A673 (cell line): ENCODE measurements at regions not wholly inside any gene's neighbourhood (a gene's known extent, or its start where the extent isn't known, plus 50 kb on each side); places are given as distances from the start of the nearest gene placed in this dataset.

Source experiments
- BruUV-seq: library from RNA; stranded (reverse); fragments of 400-500 nt; replicated peaks from 2 replicates; lab custom pipeline; 2021; lab: Mats Ljungman, UMichigan
- CTCF ChIA-PET: fragments of 300-600 bp; sonication (Branson Sonifier 250); formaldehyde crosslinking; loops from one replicate; lab custom pipeline; 2022; ENCODE audit warnings: antibody characterized with exemption; lab: Charles Lee
- POLR2A ChIA-PET: fragments of 300-600 bp; sonication (Branson Sonifier 250); formaldehyde crosslinking; loops from one replicate; lab custom pipeline; 2022; ENCODE audit warnings: antibody characterized with exemption; ENCODE audit not compliant: low non-redundant PET; lab: Charles Lee
- DNase-seq: peaks from one replicate; pipeline ENCODE4 v3.0.0-alpha.2; 2015; ENCODE audit warnings: low spot score
- H3K27ac ChIP-seq: fragments of 200-600 bp; sonication (generic); 2 replicates; pipeline ENCODE4 v1.5.1; 2016; ENCODE audit warnings: mixed run types, low read depth, mild to moderate bottlenecking, mixed read lengths, antibody characterized with exemption, low read length; ENCODE audit not compliant: poor library complexity, severe bottlenecking
- H3K27me3 ChIP-seq: fragments of 200-600 bp; sonication (generic); replicated peaks from 2 replicates; pipeline ENCODE4 v1.6.1; 2017; ENCODE audit warnings: mixed run types, low read depth, mild to moderate bottlenecking, mixed read lengths, antibody characterized with exemption, low read length; ENCODE audit not compliant: insufficient read depth, poor library complexity
- H3K36me3 ChIP-seq: fragments of 200-600 bp; sonication (generic); 2 replicates; pipeline ENCODE4 v1.6.1; 2016; ENCODE audit warnings: mixed run types, mild to moderate bottlenecking, mixed read lengths, antibody characterized with exemption, low read length; ENCODE audit not compliant: insufficient read depth, poor library complexity, severe bottlenecking
- H3K4me1 ChIP-seq: fragments of 200-600 bp; sonication (generic); 2 replicates; pipeline ENCODE4 v1.6.1; 2017; ENCODE audit warnings: mixed run types, mild to moderate bottlenecking, mixed read lengths, antibody characterized with exemption, low read length; ENCODE audit not compliant: insufficient read depth, poor library complexity, severe bottlenecking
- H3K4me3 ChIP-seq: fragments of 200-600 bp; sonication (generic); 2 replicates; pipeline ENCODE4 v1.5.1; 2016; ENCODE audit warnings: low read depth, mixed run types, mild to moderate bottlenecking, mixed read lengths, low read length; ENCODE audit not compliant: poor library complexity, severe bottlenecking
- H3K9me3 ChIP-seq: fragments of 200-600 bp; sonication (generic); 2 replicates; pipeline ENCODE4 v1.6.1; 2016; ENCODE audit warnings: mixed run types, low read depth, mild to moderate bottlenecking, mixed read lengths, antibody characterized with exemption, low read length; ENCODE audit not compliant: poor library complexity, severe bottlenecking
- EZH2 ChIP-seq: fragments of 200-600 bp; sonication (generic); IDR thresholded peaks from 2 replicates; pipeline ENCODE4 v1.6.1; 2017; ENCODE audit warnings: borderline replicate concordance, low read depth, mild to moderate bottlenecking, mixed read lengths, antibody characterized with exemption, low read length; ENCODE audit not compliant: poor library complexity, severe bottlenecking
- intact Hi-C: fragments of 100-400 bp; cut with micrococcal nuclease; formaldehyde crosslinking; loops from one replicate; pipeline ENCODE4 v1.10.0; 2022; ENCODE audit not compliant: unreplicated experiment
- TF ChIP-seq, protein P1 (sequence below): fragments of 300-800, 200-600 bp; sonication (generic); conservative IDR thresholded peaks from 2 replicates; pipeline ENCODE4 v1.5.1; 2017; ENCODE audit warnings: low read depth, mild to moderate bottlenecking, antibody characterized with exemption, low read length, moderate library complexity, mixed read lengths

DNA sequence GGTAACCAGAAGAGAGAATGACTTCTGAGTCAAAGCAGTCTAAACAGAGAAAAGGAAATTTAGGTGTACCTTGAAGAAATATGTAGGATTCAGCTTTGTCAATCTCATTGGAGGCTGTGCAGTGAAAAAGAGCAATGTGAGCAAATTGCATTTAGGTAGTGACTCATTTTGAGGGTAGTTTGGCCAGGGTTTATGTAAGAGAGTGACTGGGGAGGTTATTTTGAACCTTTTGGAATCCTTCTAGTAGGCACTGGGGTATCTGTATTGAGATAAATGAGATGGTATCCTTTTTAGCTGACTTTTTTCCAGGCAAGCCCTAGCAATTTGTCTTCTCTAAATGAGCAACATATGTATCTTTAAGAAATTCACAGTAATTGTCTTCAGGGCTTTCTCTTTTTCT lies 95.9 kb downstream of the DISP1 start:
- CTCF ChIA-PET, result no interaction called here
- TF ChIP-seq, protein P1, sequence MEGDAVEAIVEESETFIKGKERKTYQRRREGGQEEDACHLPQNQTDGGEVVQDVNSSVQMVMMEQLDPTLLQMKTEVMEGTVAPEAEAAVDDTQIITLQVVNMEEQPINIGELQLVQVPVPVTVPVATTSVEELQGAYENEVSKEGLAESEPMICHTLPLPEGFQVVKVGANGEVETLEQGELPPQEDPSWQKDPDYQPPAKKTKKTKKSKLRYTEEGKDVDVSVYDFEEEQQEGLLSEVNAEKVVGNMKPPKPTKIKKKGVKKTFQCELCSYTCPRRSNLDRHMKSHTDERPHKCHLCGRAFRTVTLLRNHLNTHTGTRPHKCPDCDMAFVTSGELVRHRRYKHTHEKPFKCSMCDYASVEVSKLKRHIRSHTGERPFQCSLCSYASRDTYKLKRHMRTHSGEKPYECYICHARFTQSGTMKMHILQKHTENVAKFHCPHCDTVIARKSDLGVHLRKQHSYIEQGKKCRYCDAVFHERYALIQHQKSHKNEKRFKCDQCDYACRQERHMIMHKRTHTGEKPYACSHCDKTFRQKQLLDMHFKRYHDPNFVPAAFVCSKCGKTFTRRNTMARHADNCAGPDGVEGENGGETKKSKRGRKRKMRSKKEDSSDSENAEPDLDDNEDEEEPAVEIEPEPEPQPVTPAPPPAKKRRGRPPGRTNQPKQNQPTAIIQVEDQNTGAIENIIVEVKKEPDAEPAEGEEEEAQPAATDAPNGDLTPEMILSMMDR, result no peak
- TF ChIP-seq EZH2, result no peak
- intact Hi-C loops, result no loop called here

DNA sequence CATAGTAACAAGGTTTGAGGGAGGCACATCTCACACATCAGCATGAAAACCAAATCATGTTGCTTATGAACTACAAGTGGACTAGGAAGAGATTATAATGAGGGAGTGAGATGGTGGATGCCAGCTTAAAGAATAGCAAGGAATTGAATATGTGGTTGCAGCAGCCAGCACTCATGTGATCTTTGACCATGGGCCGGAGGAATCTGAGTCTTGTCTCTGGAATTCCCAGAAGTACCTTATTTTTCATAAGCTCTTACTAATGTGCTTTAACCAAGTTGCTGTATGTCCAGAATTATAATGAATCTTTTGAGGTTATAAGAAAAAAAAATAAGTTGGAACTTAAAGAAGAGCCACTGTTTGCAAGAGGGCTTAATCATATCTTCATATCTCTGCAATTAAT lies 97.0 kb downstream of the DISP1 start:
- no peaks in the 10 kb centered on the region for H3K36me3 ChIP-seq
- H3K9me3 ChIP-seq, result no peaks in the 10 kb centered on the region
- intact Hi-C loops, result no loop called here
- DNase-seq, result no peak
- no peak overlapping the region for H3K4me3 ChIP-seq
- H3K27me3 ChIP-seq, result no peaks in the 10 kb centered on the region
- TF ChIP-seq, protein P1, result no peak
- TF ChIP-seq EZH2, result no peak
- ChIA-PET POLR2A (no interaction called here), CTCF (no interaction called here)
- no peak overlapping the region for H3K27ac ChIP-seq
- BruUV-seq, result no TSS peak
- H3K4me1 ChIP-seq, result peaks cover 4% of the 10 kb centered on the region

More for the DNA sequence above, 95.9 kb downstream of the DISP1 start:
- Histone ChIP-seq H3K4me1 (peaks cover 4% of the 10 kb centered on the region), H3K9me3 (no peaks in the 10 kb centered on the region), H3K36me3 (no peaks in the 10 kb centered on the region), H3K27ac (no peak overlapping the region), H3K27me3 (no peaks in the 10 kb centered on the region), H3K4me3 (no peak overlapping the region)
- POLR2A ChIA-PET, result no interaction called here
- BruUV-seq, result no TSS peak
- no peak for DNase-seq

DNA sequence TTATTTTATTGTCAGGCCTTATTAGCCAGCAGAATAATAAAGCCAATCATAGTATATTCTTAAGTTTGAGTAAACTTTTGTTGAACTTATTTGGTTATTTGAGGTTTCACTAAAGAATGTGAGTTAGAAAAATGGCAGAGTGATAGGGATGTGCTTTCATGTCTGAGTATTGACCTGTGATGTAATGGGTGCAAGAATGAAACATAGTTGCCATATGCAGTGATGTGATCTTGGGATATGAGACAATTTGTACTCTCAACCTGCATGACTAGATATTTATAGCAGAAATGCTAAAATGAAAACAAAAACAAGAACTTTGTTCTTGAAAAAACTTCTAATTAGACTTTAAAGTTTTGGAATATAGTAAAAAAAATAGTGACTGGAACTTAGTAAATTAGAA lies 97.9 kb downstream of the DISP1 start:
- Histone ChIP-seq H3K27ac (no peak overlapping the region), H3K4me1 (peaks cover 4% of the 10 kb centered on the region), H3K9me3 (no peaks in the 10 kb centered on the region), H3K4me3 (no peak overlapping the region), H3K36me3 (no peaks in the 10 kb centered on the region), H3K27me3 (no peaks in the 10 kb centered on the region)
- intact Hi-C loops, result no loop called here
- POLR2A ChIA-PET, result no interaction called here
- CTCF ChIA-PET, result no interaction called here
- BruUV-seq, result no TSS peak
- DNase-seq, result no peak
- TF ChIP-seq EZH2, result no peak
- TF ChIP-seq, protein P1, result no peak
